ENCODE measurements at regions not wholly inside any gene's neighbourhood (a gene's known extent, or its start where the extent isn't known, plus 50 kb on each side); places are given as distances from the start of the nearest gene placed in this dataset.
"Not testable (repeated sequence)": the region's sequence is repeated elsewhere in the genome, so short reads cannot be mapped to it uniquely, and the experiment has no call there.

GRCh38 chr5:163914910-163915309 lies 409.5 kb downstream of the MAT2B start:
- no peak for DNase-seq (ENCODE audit: low read depth)
- TF ChIP-seq CTCF (IDR thresholded peaks at IDR 0.05; ENCODE audit: insufficient read depth, low read depth, low read length, missing control alignments): no peak
- no peak overlapping the region for H3K4me3 ChIP-seq (ENCODE audit: low read length)

GRCh38 chr5:163915481-163915961 lies 410.1 kb downstream of the MAT2B start:
- no peak for TF ChIP-seq CTCF (IDR thresholded peaks at IDR 0.05; ENCODE audit: insufficient read depth, low read depth, low read length, missing control alignments)
- no peak overlapping the region for H3K4me3 ChIP-seq (ENCODE audit: low read length)
- DNase-seq (ENCODE audit: low read depth): no peak

- no peak overlapping the region for H3K4me3 ChIP-seq (ENCODE audit: low read length)
- no peak for DNase-seq (ENCODE audit: low read depth)
Observed at GRCh38 chr5:163916376-163916775, 411.0 kb downstream of the MAT2B start.

GRCh38 chr5:163916861-163917260 lies 411.4 kb downstream of the MAT2B start:
- DNase-seq (ENCODE audit: low read depth): no peak
- TF ChIP-seq CTCF (IDR thresholded peaks at IDR 0.05; ENCODE audit: insufficient read depth, low read depth, low read length, missing control alignments): no peak
- no peak overlapping the region for H3K4me3 ChIP-seq (ENCODE audit: low read length)

More at GRCh38 chr5:163916376-163916775, 411.0 kb downstream of the MAT2B start:
- no peak for TF ChIP-seq CTCF (IDR thresholded peaks at IDR 0.05; ENCODE audit: insufficient read depth, low read depth, low read length, missing control alignments)

- DNase-seq (ENCODE audit: low read depth): peak; percentile 67
- no peak for TF ChIP-seq CTCF (IDR thresholded peaks at IDR 0.05; ENCODE audit: insufficient read depth, low read depth, low read length, missing control alignments)
- no peak overlapping the region for H3K4me3 ChIP-seq (ENCODE audit: low read length)
Observed at GRCh38 chr5:163917747-163918146, 412.3 kb downstream of the MAT2B start.

GRCh38 chr5:163934990-163935389 lies 429.6 kb downstream of the MAT2B start:
- DNase-seq (ENCODE audit: low read depth); H3K4me3 ChIP-seq (ENCODE audit: low read length): not testable (repeated sequence)

- H3K4me3 ChIP-seq (ENCODE audit: low read length): no peak overlapping the region
- no peak for TF ChIP-seq CTCF (IDR thresholded peaks at IDR 0.05; ENCODE audit: insufficient read depth, low read depth, low read length, missing control alignments)
- peak; percentile 49 for DNase-seq (ENCODE audit: low read depth)
Observed at GRCh38 chr5:163938595-163938994, 433.2 kb downstream of the MAT2B start.
